Renal cortical epithelial cell (primary cell): ENCODE measurements at regions not wholly inside any gene's neighbourhood (a gene's known extent, or its start where the extent isn't known, plus 50 kb on each side); places are given as distances from the start of the nearest gene placed in this dataset.
"Not testable (repeated sequence)": the region's sequence is repeated elsewhere in the genome, so short reads cannot be mapped to it uniquely, and the experiment has no call there.

Experiments
- DNase-seq: peaks from one replicate; pipeline ENCODE4 v3.0.0-alpha.2; 2011; ENCODE audit warnings: low read depth

- DNase-seq, result no peak
These were observed 52.8 kb upstream of the ADGRE5 start for GRCh38 chr19:14328406-14328805.

DNA sequence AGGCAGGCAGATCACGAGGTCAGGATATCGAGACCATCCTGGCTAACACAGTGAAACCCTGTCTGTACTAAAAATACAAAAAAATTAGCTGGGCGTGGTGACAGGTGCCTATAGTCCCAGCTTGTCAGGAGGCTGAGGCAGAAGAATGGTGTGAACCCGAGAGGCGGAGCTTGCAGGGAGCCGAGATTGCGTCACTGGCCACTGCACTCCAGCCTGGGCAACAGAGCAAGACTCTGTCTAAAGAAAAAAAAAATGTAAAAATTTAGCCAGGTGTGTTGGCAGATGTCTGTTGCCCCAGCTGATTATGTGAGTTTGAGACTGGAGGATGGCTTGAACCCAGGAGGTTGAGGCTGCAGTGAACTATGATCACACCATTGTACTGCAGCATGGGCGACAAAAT lies 54.2 kb upstream of the ADGRE5 start:
- not testable (repeated sequence) for DNase-seq

DNA sequence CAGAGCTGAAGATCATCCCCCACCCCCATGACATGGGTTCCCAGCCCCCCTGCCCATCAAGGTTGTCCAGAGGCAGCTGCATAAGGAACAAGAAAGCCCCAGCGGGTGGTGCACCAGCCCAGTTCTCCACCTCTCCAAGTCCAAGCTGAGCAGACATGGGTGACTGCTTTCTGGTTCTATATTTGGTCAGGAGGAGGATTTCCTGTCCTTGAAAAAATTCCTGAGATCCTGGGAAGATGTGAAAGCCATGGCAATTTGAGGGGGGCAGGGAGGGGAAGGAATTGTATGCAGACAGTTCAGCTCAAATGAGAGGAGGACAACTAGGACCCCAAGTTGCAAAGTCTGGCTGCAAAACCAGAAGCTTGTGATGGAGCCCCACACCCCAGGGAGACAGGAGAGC lies 55.4 kb upstream of the ADGRE5 start:
- no peak for DNase-seq

GRCh38 chr19:14325134-14325533 lies 56.1 kb upstream of the ADGRE5 start:
- no peak for DNase-seq

DNA sequence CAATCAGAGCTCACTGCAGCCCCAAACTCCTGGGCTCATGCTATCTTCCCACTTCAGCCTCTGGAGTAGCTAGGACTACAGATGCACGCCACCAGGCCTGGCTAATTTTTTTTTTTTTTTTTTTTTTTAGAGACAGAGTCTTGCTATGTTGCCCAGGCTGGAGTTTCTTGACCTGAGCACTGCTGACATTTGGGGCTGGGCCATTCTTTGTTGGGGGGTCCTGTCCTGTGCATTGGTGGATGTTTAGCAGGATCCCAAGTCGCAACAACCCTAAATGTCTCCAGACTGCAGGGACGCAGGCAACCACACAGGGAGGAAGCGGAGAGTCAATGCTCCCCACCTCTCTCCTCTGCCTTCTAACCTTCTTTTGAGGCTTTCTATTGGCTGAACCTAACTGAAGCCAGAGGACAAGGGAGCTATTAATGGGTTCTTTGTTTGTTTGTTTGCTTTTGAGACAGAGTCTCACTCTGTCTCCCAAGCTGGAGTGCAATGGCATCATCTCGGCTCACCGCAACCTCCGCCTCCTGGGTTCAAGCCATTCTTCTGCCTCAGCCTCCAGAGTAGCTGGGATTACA lies 58.3 kb upstream of the ADGRE5 start:
- no peak for DNase-seq

- no peak for DNase-seq
These were observed 61.0 kb upstream of the ADGRE5 start for GRCh38 chr19:14320253-14320652.

- not testable (repeated sequence) for DNase-seq
These were observed 61.5 kb upstream of the ADGRE5 start for GRCh38 chr19:14319720-14320119.

DNA sequence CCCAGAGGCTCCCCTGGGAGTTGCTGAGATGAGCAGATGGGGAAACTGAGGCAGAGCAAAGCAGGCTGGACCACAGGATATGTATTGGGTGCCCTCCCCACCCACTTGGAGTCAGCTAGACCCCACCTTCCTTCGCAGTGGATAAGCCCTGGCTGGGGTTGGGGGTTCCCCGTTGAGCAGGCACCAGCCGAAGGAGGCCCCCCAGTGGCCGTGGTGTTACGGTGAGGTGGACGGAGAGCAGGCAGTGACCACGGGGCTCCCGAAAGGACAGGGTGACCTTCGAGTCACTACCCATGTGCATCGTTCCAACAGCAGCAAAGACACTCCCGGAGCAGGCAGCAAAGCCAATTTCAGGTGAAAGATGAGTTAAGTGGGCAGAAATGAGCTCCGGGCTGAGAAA lies 62.4 kb upstream of the ADGRE5 start:
- DNase-seq, result no peak

DNA sequence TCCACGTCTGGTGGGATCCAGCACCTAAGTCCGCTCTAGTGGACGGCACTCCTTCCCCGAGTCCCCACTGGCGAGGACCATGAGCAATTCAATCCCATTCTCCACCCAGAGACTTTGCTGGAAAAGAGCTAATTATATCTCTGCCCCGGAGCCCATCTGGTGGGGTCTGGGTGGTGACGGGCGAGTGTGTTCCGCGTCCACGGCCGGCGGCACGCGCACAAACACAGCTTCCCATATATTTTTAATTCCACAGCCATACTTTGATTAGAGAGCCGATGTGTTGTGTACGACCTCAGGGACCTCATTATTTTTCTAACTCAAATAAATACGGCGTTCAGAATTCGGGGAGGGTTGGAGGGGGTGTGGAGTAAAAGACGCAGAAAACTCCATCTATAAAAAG lies 64.1 kb upstream of the ADGRE5 start:
- no peak for DNase-seq

- no peak for DNase-seq
These were observed 65.8 kb upstream of the ADGRE5 start for GRCh38 chr19:14315433-14315832.

DNA sequence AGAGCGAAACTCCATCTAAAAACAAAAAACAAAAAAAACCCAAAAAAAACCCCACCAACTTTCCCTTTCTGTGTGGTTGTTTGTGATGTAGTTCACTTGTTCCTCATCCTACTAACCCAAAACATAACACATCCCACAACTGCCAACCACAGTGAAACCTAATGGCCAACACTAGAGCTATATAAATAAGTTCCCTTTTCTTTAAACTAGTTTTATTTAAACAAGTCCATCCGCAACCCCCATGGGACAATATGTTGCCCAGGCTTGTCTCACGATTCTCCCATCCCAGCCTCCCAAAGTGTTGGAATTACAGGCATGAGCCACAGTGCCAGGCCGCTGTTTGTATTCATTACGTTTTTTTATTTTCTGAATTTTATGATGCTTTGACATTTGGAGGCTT lies 71.2 kb upstream of the ADGRE5 start:
- DNase-seq, result no peak

GRCh38 chr19:14305706-14306105 lies 75.5 kb upstream of the ADGRE5 start:
- no peak for DNase-seq

DNA sequence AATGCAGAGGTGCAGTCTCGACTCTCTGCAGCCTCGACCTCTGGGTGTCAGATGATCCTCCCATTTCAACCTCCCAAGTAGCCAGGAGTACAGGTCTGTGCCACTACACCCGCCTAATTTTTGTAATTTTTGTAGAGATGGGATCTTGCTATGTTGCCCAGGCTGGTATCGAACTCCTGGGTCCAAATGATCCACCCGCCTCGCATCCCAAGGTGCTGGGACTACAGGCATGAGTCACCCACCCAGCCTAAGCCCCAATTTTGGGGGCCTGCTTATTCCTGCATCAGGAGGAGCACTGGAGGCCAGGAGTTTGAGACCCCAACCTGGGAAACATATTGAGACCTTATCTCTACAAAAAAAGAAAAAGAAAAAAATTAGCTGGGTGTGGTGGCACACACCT lies 80.1 kb upstream of the ADGRE5 start:
- DNase-seq, result no peak

DNA sequence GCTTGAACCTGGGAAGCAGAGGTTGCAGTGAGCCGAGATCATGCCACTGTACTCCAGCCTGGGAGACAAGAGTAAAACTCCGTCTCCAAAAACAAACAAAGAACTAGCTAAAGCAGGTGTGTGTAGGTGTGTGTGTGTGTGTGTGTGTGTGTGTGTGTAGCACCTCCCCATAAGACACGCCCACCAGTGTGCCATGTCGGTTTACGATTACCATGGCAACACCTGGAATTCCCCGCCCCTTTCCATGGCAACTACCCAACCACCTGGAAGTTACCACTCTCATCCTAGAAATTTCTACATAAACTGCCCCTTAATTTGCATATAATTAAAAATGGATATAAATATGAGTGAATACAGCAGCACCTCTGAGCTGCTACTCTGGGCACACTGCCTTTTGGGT lies 80.9 kb upstream of the ADGRE5 start:
- no peak for DNase-seq

GRCh38 chr19:14299224-14299827 lies 81.9 kb upstream of the ADGRE5 start:
- DNase-seq, result not testable (repeated sequence)

- DNase-seq, result not testable (repeated sequence)
These were observed 83.2 kb upstream of the ADGRE5 start for GRCh38 chr19:14297883-14298576.

DNA sequence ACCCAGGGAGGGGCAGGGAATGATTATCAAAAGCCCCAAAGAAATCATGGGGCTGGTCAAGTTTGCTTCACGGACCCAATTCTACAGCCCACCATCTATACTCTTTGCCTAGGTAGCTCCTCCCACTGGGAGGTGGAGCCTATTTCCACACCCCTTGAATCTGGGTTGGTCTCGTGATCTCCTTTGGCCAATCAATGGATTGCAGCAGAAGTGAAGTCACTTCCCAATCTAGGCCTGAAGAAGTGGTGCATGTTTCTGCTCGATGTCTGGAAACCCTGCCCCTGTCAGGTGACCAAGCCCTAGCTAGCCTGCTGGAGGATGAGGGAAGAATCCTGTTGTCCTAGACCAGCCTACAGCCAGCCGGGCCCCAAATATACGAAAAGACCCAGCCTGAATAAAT lies 86.3 kb upstream of the ADGRE5 start:
- DNase-seq, result not testable (repeated sequence)

DNA sequence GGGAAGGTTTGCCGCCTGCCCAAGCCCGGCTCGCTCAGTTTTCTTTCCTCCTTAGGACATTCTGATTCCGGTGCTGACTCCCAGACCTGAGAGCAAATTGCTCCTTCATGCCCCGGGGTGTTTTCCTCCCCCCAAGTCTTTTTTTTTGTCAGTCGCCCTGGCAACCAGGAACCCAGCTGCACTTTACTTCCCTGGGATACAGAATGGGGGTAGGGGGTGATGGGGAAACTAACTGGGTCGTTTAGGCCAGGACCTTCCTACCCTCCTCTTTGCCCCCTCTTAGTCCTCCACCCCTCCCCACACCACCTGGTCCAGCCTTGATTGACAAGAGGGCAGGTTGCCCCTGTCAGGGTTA lies 87.5 kb upstream of the ADGRE5 start:
- not testable (repeated sequence) for DNase-seq

DNA sequence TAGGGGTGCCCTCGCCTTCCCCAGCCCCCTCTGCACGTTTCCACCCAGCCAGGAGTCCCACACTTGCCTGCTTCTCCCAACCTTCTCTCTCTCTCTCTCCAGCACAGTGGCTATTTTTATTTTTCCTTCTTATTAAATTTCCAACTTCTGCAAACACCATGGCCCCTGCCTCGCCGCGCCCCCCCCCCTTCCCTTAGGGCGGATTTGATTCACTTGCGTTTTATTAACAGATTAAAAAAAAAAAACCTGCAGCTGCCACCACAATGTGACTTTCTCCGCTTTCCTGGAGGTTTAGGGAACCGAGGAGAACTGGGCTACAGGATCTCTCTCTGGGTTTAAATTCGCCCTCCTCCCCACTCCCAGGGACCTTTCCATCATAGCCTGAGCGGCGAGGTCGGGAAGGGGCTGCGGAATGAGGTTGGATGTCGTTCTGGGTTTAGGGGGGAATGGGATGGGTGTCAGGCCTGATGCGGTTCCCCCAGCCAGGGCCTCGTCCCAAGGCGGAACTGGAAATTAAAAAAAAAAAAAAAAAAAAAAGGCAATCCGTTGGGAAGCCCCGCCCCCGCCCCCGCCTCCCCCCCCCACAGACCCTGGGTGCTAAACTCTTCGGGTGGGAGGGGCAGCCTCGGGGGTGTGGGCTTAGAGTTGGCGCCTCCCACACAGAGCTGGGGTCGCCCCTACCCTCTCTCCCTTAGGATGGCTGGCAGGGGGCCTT lies 87.3 kb upstream of the ADGRL1 start:
- not testable (repeated sequence) for DNase-seq

DNA sequence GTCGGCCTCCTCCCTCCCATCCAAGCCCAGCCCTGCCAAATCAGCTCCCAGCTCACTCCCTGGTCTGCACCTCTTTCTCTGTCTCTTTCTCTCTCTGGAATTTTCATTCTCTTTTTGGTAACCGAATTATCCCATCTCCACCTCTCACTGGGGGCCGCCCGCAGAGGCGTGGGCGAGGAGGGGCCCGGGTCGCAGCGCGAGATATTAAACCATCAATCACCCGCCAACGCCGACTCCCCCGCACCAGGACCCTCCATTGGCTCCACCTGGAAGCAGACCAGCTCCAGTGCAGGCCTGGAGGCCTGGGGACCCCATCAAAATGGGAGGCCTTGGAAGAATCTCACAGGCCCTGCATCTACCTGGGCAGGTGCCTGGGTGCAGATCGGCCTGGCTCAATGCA lies 83.8 kb upstream of the ADGRL1 start:
- DNase-seq, result not testable (repeated sequence)

- DNase-seq, result not testable (repeated sequence)
These were observed 81.9 kb upstream of the ADGRL1 start for GRCh38 chr19:14287837-14288236.

GRCh38 chr19:14286594-14286993 lies 80.6 kb upstream of the ADGRL1 start:
- DNase-seq, result not testable (repeated sequence)

GRCh38 chr19:14285726-14286125 lies 79.8 kb upstream of the ADGRL1 start:
- not testable (repeated sequence) for DNase-seq
